Suprapubic skin (tissue), 3 donors: ENCODE measurements at regions not wholly inside any gene's neighbourhood (a gene's known extent, or its start where the extent isn't known, plus 50 kb on each side); places are given as distances from the start of the nearest gene placed in this dataset.

Experiments used
- CTCF ChIP-seq, 2 donors: fragments of 200-600 bp in 1 of 2; fragments of 450-650 bp in 1 of 2; sonication (generic) in 1 of 2; IDR thresholded peaks; one replicate each; pipeline ENCODE4 v1.5.1; 2016 to 2019; ENCODE audit warnings: antibody characterized with exemption in 2 of 2, mild to moderate bottlenecking in 1 of 2, moderate library complexity in 1 of 2
- EP300 ChIP-seq: sonication (generic); formaldehyde crosslinking; IDR thresholded peaks from one replicate; pipeline ENCODE4 v1.6.1; 2017; ENCODE audit warnings: antibody characterized with exemption
- POLR2A ChIP-seq, 2 donors: fragments of 450-650 bp; IDR thresholded peaks; one replicate each; pipeline ENCODE4 v1.6.1; 2017; ENCODE audit warnings: antibody characterized with exemption in 2 of 2, mild to moderate bottlenecking in 2 of 2, moderate library complexity in 2 of 2

DNA sequence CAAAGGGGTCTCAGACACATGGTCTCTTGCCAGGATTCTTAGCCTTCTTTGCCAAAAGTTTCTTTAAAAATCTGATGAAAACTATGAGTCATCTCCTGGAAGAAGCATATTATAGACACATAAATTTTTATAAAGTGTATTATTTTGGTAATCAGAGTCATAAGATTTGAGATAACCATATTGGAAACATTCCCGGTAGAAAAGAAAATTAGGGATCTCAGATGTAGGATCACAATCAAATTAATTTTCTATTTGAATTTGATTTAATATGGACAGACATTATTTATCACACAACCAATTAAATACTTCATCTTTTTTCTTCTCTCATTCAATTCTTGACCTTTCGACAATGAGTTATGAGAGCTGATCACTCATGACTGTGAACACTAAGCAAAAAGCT is 347.7 kb upstream of the CDH8 start:
- TF ChIP-seq POLR2A (IDR thresholded peaks at IDR 0.05) (no peak), EP300 (no peak), CTCF (IDR thresholded peaks at IDR 0.05) (no peak)
